Omental fat pad (tissue), 3 donors: ENCODE measurements at regions not wholly inside any gene's neighbourhood (a gene's known extent, or its start where the extent isn't known, plus 50 kb on each side); places are given as distances from the start of the nearest gene placed in this dataset.

ENCODE experiments used
- ATAC-seq: fragments of 150-250 bp; one replicate; pipeline ENCODE4 v1.9.1; 2016; ENCODE audit warnings: mild to moderate bottlenecking, moderate library complexity; ENCODE audit not compliant: low FRiP score
- DNase-seq: peaks from one replicate; pipeline ENCODE4 v3.0.0-alpha.2; 2019; ENCODE audit warnings: low spot score
- CTCF ChIP-seq, 3 donors: fragments of 450-650 bp; IDR thresholded peaks; one replicate each; pipeline ENCODE4 v1.5.1; 2016 to 2017; ENCODE audit warnings: antibody characterized with exemption in 3 of 3, mild to moderate bottlenecking in 3 of 3, moderate library complexity in 2 of 3

GRCh38 chr10:2111965-2112364, 374.6 kb upstream of the ADARB2 start:
- DNase-seq (no peak), ATAC-seq (no peak)
- TF ChIP-seq CTCF (IDR thresholded peaks at IDR 0.05), result no peak

GRCh38 chr10:2108496-2108895, 371.2 kb upstream of the ADARB2 start:
- no peak for TF ChIP-seq CTCF (IDR thresholded peaks at IDR 0.05)
- ATAC-seq (no peak), DNase-seq (no peak)

GRCh38 chr10:2106641-2107040, 369.3 kb upstream of the ADARB2 start:
- DNase-seq (no peak), ATAC-seq (no peak)
- TF ChIP-seq CTCF (IDR thresholded peaks at IDR 0.05), result no peak

- ATAC-seq, result no peak
- no peak for TF ChIP-seq CTCF (IDR thresholded peaks at IDR 0.05)
- no peak for DNase-seq
Measured at GRCh38 chr10:2099321-2099720, 362.0 kb upstream of the ADARB2 start.

GRCh38 chr10:2097937-2098336, 360.6 kb upstream of the ADARB2 start:
- TF ChIP-seq CTCF (IDR thresholded peaks at IDR 0.05), result no peak
- DNase-seq (no peak), ATAC-seq (no peak)

GRCh38 chr10:2094171-2094570, 356.8 kb upstream of the ADARB2 start:
- no peak for TF ChIP-seq CTCF (IDR thresholded peaks at IDR 0.05)
- ATAC-seq (no peak), DNase-seq (no peak)

GRCh38 chr10:2083591-2083990, 346.3 kb upstream of the ADARB2 start:
- TF ChIP-seq CTCF (IDR thresholded peaks at IDR 0.05), result no peak
- ATAC-seq (no peak), DNase-seq (no peak)
